H1 (cell line): ENCODE measurements at regions not wholly inside any gene's neighbourhood (a gene's known extent, or its start where the extent isn't known, plus 50 kb on each side); places are given as distances from the start of the nearest gene placed in this dataset.

Experiments used
- CTCF ChIA-PET: fragments of 300-600 bp; sonication (Branson Sonifier 250); formaldehyde crosslinking; loops from one replicate; lab custom pipeline; 2021; ENCODE audit not compliant: partially characterized antibody; lab: Charles Lee
- POLR2A ChIA-PET: fragments of 300-600 bp; sonication (Branson Sonifier 250); formaldehyde crosslinking; loops from one replicate; lab custom pipeline; 2021; ENCODE audit warnings: inconsistent platforms; ENCODE audit not compliant: partially characterized antibody; lab: Charles Lee
- DNase-seq, 2 experiments: peaks; one replicate each; pipeline versions ENCODE4 v3.0.0 to v3.0.0-alpha.2; 2010 to 2022; ENCODE audit warnings: low spot score in 2 of 2, low read depth in 1 of 2, mixed read lengths in 1 of 2
- FAIRE-seq: peaks from 2 replicates; lab custom pipeline; 2011; peaks lifted over from hg19 to GRCh38; lab: Jason Lieb, UNC
- H2AFZ ChIP-seq: 2 replicates; pipeline ENCODE4 v1.8.1; 2012; ENCODE audit warnings: low read length, inconsistent platforms
- H2AK5ac ChIP-seq: 2 replicates; pipeline ENCODE4 v1.6.1; 2013; ENCODE audit warnings: low read depth, low read length
- H2BK120ac ChIP-seq: replicated peaks from 2 replicates; pipeline ENCODE3; 2013; ENCODE audit warnings: low read depth, low read length, inconsistent platforms
- H2BK12ac ChIP-seq: 2 replicates; pipeline ENCODE4 v1.6.1; 2013; ENCODE audit warnings: low read depth, low read length
- H2BK15ac ChIP-seq: 2 replicates; pipeline ENCODE4 v1.6.1; 2013; ENCODE audit warnings: low read length
- H2BK20ac ChIP-seq: 2 replicates; pipeline ENCODE4 v1.6.1; 2013; ENCODE audit warnings: low read length
- H2BK5ac ChIP-seq: 2 replicates; pipeline ENCODE4 v1.6.1; 2013; ENCODE audit warnings: low read depth, low read length
- H3K14ac ChIP-seq: 2 replicates; pipeline ENCODE4 v1.6.1; 2013; ENCODE audit warnings: inconsistent platforms; ENCODE audit not compliant: insufficient read length
- H3K18ac ChIP-seq: 2 replicates; pipeline ENCODE4 v1.6.1; 2013; ENCODE audit warnings: low read length; ENCODE audit errors: extremely low read depth
- H3K23ac ChIP-seq: 2 replicates; pipeline ENCODE4 v1.6.1; 2013; ENCODE audit warnings: inconsistent platforms; ENCODE audit not compliant: insufficient read length
- H3K23me2 ChIP-seq: 2 replicates; pipeline ENCODE4 v1.6.1; 2013; ENCODE audit warnings: low read depth, low read length
- H3K27ac ChIP-seq: 2 replicates; pipeline ENCODE4 v1.6.1; 2011; ENCODE audit warnings: low read depth, low read length, inconsistent platforms
- H3K27me3 ChIP-seq, 4 experiments: replicated peaks in 1 of 4; 1 replicate in 1 of 4; 2 replicates in 3 of 4; pipeline versions ENCODE4 v1.6.1 to v1.8.1; 2011 to 2013; ENCODE audit warnings: low read length in 3 of 4, mild to moderate bottlenecking in 3 of 4, inconsistent platforms in 2 of 4, mixed read lengths in 2 of 4, moderate library complexity in 1 of 4; ENCODE audit not compliant: control insufficient read depth in 3 of 4, insufficient read depth in 3 of 4; ENCODE audit errors: extremely low read depth in 1 of 4
- H3K36me3 ChIP-seq, 4 experiments: 2 replicates each; pipeline versions ENCODE4 v1.6.1 to v1.8.1; 2011 to 2013; ENCODE audit warnings: mild to moderate bottlenecking in 4 of 4, low read length in 3 of 4, moderate library complexity in 2 of 4, control low read depth in 1 of 4, inconsistent platforms in 1 of 4; ENCODE audit not compliant: insufficient read depth in 4 of 4, control insufficient read depth in 2 of 4
- H3K4ac ChIP-seq: replicated peaks from 2 replicates; pipeline ENCODE3; 2013; ENCODE audit warnings: low read length, low read depth, mixed read lengths, inconsistent platforms; ENCODE audit not compliant: insufficient read length
- H3K4me1 ChIP-seq, 4 experiments: replicated peaks in 1 of 4; 1 replicate in 1 of 4; 2 replicates in 3 of 4; pipeline versions ENCODE4 v1.6.1 to v1.8.1; 2011 to 2013; ENCODE audit warnings: low read length in 3 of 4, inconsistent platforms in 2 of 4, mixed read lengths in 1 of 4; ENCODE audit not compliant: insufficient read depth in 4 of 4, control insufficient read depth in 3 of 4
- H3K4me2 ChIP-seq, 2 experiments: 2 replicates each; pipeline versions ENCODE4 v1.6.1 to v1.8.1; 2011 to 2013; ENCODE audit warnings: low read depth in 2 of 2, low read length in 2 of 2, control low read depth in 1 of 2, inconsistent platforms in 1 of 2, mild to moderate bottlenecking in 1 of 2; ENCODE audit not compliant: insufficient read depth in 1 of 2
- H3K4me3 ChIP-seq, 4 experiments: fragments of 200-600, 300-600 bp in 1 of 4; sonication (generic), shearing (Covaris generic), sonication (Bioruptor Twin) in 1 of 4; 2 replicates each; pipeline versions ENCODE4 v1.5.1 to v1.8.1; 2011 to 2016; ENCODE audit warnings: low read length in 4 of 4, low read depth in 3 of 4, control low read depth in 2 of 4, inconsistent platforms in 2 of 4, mild to moderate bottlenecking in 2 of 4, mixed read lengths in 1 of 4, moderate library complexity in 1 of 4; ENCODE audit not compliant: insufficient read depth in 2 of 4; ENCODE audit errors: extremely low read depth in 1 of 4
- H3K56ac ChIP-seq: replicated peaks from 2 replicates; pipeline ENCODE3; 2013; ENCODE audit warnings: low read depth, mild to moderate bottlenecking, mixed read lengths, low read length, inconsistent platforms; ENCODE audit not compliant: insufficient read length
- H3K79me1 ChIP-seq: 2 replicates; pipeline ENCODE4 v1.6.1; 2013; ENCODE audit warnings: low read depth, low read length, control low read depth
- H3K79me2 ChIP-seq, 2 experiments: 2 replicates each; pipeline versions ENCODE4 v1.6.1 to v1.8.1; 2012 to 2013; ENCODE audit warnings: low read length in 2 of 2, mild to moderate bottlenecking in 2 of 2, inconsistent platforms in 1 of 2; ENCODE audit not compliant: insufficient read depth in 2 of 2, control insufficient read depth in 1 of 2
- H3K9ac ChIP-seq, 4 experiments: replicated peaks in 1 of 4; 1 replicate in 1 of 4; 2 replicates in 3 of 4; pipeline versions ENCODE4 v1.6.1 to v1.8.1; 2011 to 2013; ENCODE audit warnings: low read depth in 3 of 4, low read length in 3 of 4, control low read depth in 2 of 4, mild to moderate bottlenecking in 2 of 4, moderate library complexity in 2 of 4, inconsistent platforms in 1 of 4; ENCODE audit errors: extremely low read depth in 1 of 4
- H3K9me3 ChIP-seq, 2 experiments: 2 replicates each; pipeline versions ENCODE4 v1.6.1 to v1.8.1; 2012 to 2013; ENCODE audit warnings: mild to moderate bottlenecking in 2 of 2, moderate library complexity in 2 of 2, control low read depth in 1 of 2, inconsistent platforms in 1 of 2, low read depth in 1 of 2, low read length in 1 of 2, mixed read lengths in 1 of 2; ENCODE audit not compliant: insufficient read depth in 2 of 2
- H4K20me1 ChIP-seq, 2 experiments: replicated peaks in 1 of 2; 2 replicates each; pipeline versions ENCODE3 to v1.8.1; 2011 to 2013; ENCODE audit warnings: inconsistent platforms in 2 of 2, low read length in 2 of 2, mild to moderate bottlenecking in 1 of 2; ENCODE audit not compliant: insufficient read depth in 2 of 2, control insufficient read depth in 1 of 2
- H4K5ac ChIP-seq: 2 replicates; pipeline ENCODE4 v1.6.1; 2013; ENCODE audit warnings: low read length, low read depth, mixed read lengths, inconsistent platforms; ENCODE audit not compliant: insufficient read length
- H4K8ac ChIP-seq: 2 replicates; pipeline ENCODE4 v1.8.0; 2013; ENCODE audit warnings: mild to moderate bottlenecking, moderate library complexity, low read length, inconsistent platforms; ENCODE audit not compliant: insufficient read depth; ENCODE audit errors: extremely low read depth
- H4K91ac ChIP-seq: replicated peaks from 2 replicates; pipeline ENCODE3; 2013; ENCODE audit warnings: low read length, mixed read lengths, inconsistent platforms; ENCODE audit not compliant: insufficient read length
- BACH1 ChIP-seq: IDR thresholded peaks from 2 replicates; pipeline ENCODE4 v1.6.1; 2012; ENCODE audit warnings: low read length, improper control_type of control experiment
- BRCA1 ChIP-seq: IDR thresholded peaks from 2 replicates; pipeline ENCODE4 v1.6.1; 2012; ENCODE audit warnings: low read depth, low read length, improper control_type of control experiment
- HDAC6 ChIP-seq: IDR thresholded peaks from one replicate; pipeline ENCODE4 v1.7.1; 2012; ENCODE audit warnings: low read depth, mild to moderate bottlenecking, inconsistent platforms, low read length, moderate library complexity
- TAF1 ChIP-seq: IDR thresholded peaks from 2 replicates; pipeline ENCODE4 v1.6.1; 2011; ENCODE audit warnings: mild to moderate bottlenecking, low read depth, low read length
- WGBS, 2 experiments: shearing (Covaris generic) in 1 of 2; methylation state at CpG; one replicate each; pipeline versions ENCODE4 v1.1.6 to v1.1.7; 2013 to 2015; ENCODE audit warnings: low lambda C conversion rate in 2 of 2, mixed read lengths in 2 of 2, inconsistent platforms in 1 of 2, low coverage in 1 of 2, missing lambda C conversion rate in 1 of 2; ENCODE audit not compliant: insufficient replicate concordance in 2 of 2, insufficient coverage in 1 of 2, insufficient read length in 1 of 2; ENCODE audit errors: extremely low coverage in 1 of 2, missing lambda C conversion rate in 1 of 2; 5-methylcytosine and 5-hydroxymethylcytosine counted together

- H2AFZ ChIP-seq, result no peak overlapping the region
- no peak overlapping the region for H2BK12ac ChIP-seq
- no peak overlapping the region for H3K9ac ChIP-seq
- ChIA-PET CTCF (no interaction called here), POLR2A (interaction anchor here (0.6 kb wide), 1 partner anchor 137 kb away, joined by 3 read pairs; no protein-coding TSS in a partner anchor)
- no peak overlapping the region for H2BK5ac ChIP-seq
- no peaks in the 10 kb centered on the region for H3K27me3 ChIP-seq
- H2BK120ac ChIP-seq, result no peak overlapping the region
- no peak overlapping the region for H3K4me2 ChIP-seq
- no peak overlapping the region for H2BK15ac ChIP-seq
- H3K14ac ChIP-seq, result no peak overlapping the region
- TF ChIP-seq HDAC6 (no peak), TAF1 (no peak), BACH1 (no peak), BRCA1 (no peak)
- TF ChIP-seq, all 59 proteins: peak for 0
- Histone ChIP-seq H3K36me3 (no peaks in the 10 kb centered on the region), H3K23me2 (no peaks in the 10 kb centered on the region), H4K8ac (no peak overlapping the region), H4K5ac (no peak overlapping the region), H2BK20ac (no peak overlapping the region), H3K79me1 (no peaks in the 10 kb centered on the region), H4K20me1 (no peaks in the 10 kb centered on the region), H3K4me3 (no peak overlapping the region), H3K18ac (no peak overlapping the region), H3K23ac (no peak overlapping the region), H3K27ac (no peak overlapping the region), H2AK5ac (no peak overlapping the region), H3K9me3 (no peaks in the 10 kb centered on the region), H3K4me1 (no peaks in the 10 kb centered on the region), H3K56ac (no peak overlapping the region), H4K91ac (no peak overlapping the region), H3K4ac (no peak overlapping the region), H3K79me2 (no peaks in the 10 kb centered on the region)
- no peak for DNase-seq
- FAIRE-seq, result no peak
- 90% methylated on average over 3 of the region's 3 CpGs; no CpG with 5 or more reads in 1 of the 2 experiments for WGBS, 2 experiments
These were observed 443.7 kb downstream of the NR2F2 start for GRCh38 chr15:96774216-96774615.
